PC-9 (cell line): ENCODE measurements at regions not wholly inside any gene's neighbourhood (a gene's known extent, or its start where the extent isn't known, plus 50 kb on each side); places are given as distances from the start of the nearest gene placed in this dataset.

Source experiments
- EZH2 ChIP-seq: fragments of 200-600 bp; sonication (generic); IDR thresholded peaks from 2 replicates; pipeline ENCODE4 v1.8.0; 2017; ENCODE audit warnings: antibody characterized with exemption, low read depth
- TF ChIP-seq, protein P1 (sequence below): fragments of 200-600 bp; sonication (generic); conservative IDR thresholded peaks from 2 replicates; pipeline ENCODE4 v1.6.1; 2017; ENCODE audit warnings: mixed run types, antibody characterized with exemption, mild to moderate bottlenecking, moderate library complexity

DNA sequence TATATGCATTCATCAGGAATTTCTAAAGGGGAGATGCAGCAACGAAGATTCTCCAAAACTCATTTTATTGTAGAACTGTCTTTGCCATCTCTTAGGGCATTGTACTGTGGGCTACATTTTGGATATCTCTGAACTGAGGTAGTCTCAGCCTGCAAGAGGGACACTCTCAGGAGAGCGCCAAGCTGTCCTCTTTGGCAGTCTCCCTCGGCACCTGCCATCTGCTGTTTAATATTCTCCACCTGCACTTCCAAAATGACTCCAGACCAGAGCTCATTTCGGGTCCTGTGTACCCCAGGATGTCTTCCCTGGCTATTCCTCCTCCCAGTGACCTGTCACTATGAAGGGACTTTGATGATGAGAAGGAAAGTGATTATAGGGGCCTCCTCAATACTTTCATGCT is 356.3 kb upstream of the C1orf174 start:
- TF ChIP-seq, protein P1, sequence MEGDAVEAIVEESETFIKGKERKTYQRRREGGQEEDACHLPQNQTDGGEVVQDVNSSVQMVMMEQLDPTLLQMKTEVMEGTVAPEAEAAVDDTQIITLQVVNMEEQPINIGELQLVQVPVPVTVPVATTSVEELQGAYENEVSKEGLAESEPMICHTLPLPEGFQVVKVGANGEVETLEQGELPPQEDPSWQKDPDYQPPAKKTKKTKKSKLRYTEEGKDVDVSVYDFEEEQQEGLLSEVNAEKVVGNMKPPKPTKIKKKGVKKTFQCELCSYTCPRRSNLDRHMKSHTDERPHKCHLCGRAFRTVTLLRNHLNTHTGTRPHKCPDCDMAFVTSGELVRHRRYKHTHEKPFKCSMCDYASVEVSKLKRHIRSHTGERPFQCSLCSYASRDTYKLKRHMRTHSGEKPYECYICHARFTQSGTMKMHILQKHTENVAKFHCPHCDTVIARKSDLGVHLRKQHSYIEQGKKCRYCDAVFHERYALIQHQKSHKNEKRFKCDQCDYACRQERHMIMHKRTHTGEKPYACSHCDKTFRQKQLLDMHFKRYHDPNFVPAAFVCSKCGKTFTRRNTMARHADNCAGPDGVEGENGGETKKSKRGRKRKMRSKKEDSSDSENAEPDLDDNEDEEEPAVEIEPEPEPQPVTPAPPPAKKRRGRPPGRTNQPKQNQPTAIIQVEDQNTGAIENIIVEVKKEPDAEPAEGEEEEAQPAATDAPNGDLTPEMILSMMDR = no peak
- no peak for TF ChIP-seq EZH2
